B cell (primary cell): ENCODE measurements at regions not wholly inside any gene's neighbourhood (a gene's known extent, or its start where the extent isn't known, plus 50 kb on each side); places are given as distances from the start of the nearest gene placed in this dataset.

Experiments used
- ATAC-seq: fragments of 200-7000 bp; cut with Tn5 transposase; one replicate; pipeline ENCODE4 v1.10.0; 2021; ENCODE audit warnings: low read depth, mild to moderate bottlenecking, moderate number of reproducible peaks, moderate library complexity
- CTCF ChIA-PET: fragments of 350-600 bp; sonication (Branson Sonifier 250); formaldehyde crosslinking; loops from one replicate; lab custom pipeline; 2021; ENCODE audit warnings: antibody characterized with exemption, inconsistent platforms; lab: Charles Lee
- POLR2A ChIA-PET: fragments of 350-600 bp; sonication (Branson Sonifier 250); formaldehyde crosslinking; loops from one replicate; lab custom pipeline; 2021; ENCODE audit warnings: antibody characterized with exemption; lab: Charles Lee
- DNase-seq: peaks from one replicate; pipeline ENCODE4 v3.0.0; 2013
- H2AFZ ChIP-seq: 2 replicates; pipeline ENCODE4 v1.6.1; 2012; ENCODE audit warnings: mild to moderate bottlenecking, low read depth, low read length; ENCODE audit not compliant: insufficient read depth, poor library complexity, severe bottlenecking
- H3K27ac ChIP-seq, 2 donors: 1 replicate in 1 of 2; 2 replicates in 1 of 2; pipeline ENCODE4 v1.5.1; 2012 to 2013; ENCODE audit warnings: low read length in 2 of 2, mild to moderate bottlenecking in 2 of 2, moderate library complexity in 1 of 2
- H3K27me3 ChIP-seq, 4 experiments: fragments of 200-600 bp in 1 of 4; sonication (generic) in 1 of 4; replicated peaks in 1 of 4; 1 replicate in 2 of 4; 2 replicates in 2 of 4; pipeline versions ENCODE4 v1.6.1 to v1.7.0; 2013 to 2016; ENCODE audit warnings: low read length in 3 of 4, mild to moderate bottlenecking in 2 of 4, mixed read lengths in 1 of 4, moderate library complexity in 1 of 4; ENCODE audit not compliant: insufficient read depth in 4 of 4, control insufficient read depth in 3 of 4; ENCODE audit errors: control extremely low read depth in 1 of 4
- H3K36me3 ChIP-seq, 2 experiments: replicated peaks in 1 of 2; 1 replicate in 1 of 2; 2 replicates in 1 of 2; pipeline versions ENCODE4 v1.6.1 to v1.7.1; 2013; ENCODE audit warnings: low read length in 1 of 2; ENCODE audit not compliant: insufficient read depth in 2 of 2, control insufficient read depth in 1 of 2; ENCODE audit errors: control extremely low read depth in 1 of 2, extremely low read depth in 1 of 2
- H3K4me1 ChIP-seq, 2 donors: fragments of 200-600 bp in 1 of 2; sonication (generic) in 1 of 2; 1 replicate in 1 of 2; 2 replicates in 1 of 2; pipeline versions ENCODE4 v1.5.1 to v1.6.1; 2013 to 2017; ENCODE audit warnings: low read length in 2 of 2; ENCODE audit not compliant: control insufficient read depth in 2 of 2, insufficient read depth in 2 of 2
- H3K4me2 ChIP-seq: replicated peaks from 2 replicates; pipeline ENCODE3; 2012; ENCODE audit warnings: mild to moderate bottlenecking, low read depth, low read length; ENCODE audit not compliant: poor library complexity, severe bottlenecking
- H3K4me3 ChIP-seq, 5 experiments: fragments of 200-600 bp in 1 of 5; sonication (generic) in 1 of 5; 1 replicate in 3 of 5; 2 replicates in 2 of 5; pipeline versions ENCODE4 v1.5.1 to v1.7.0; 2011 to 2016; ENCODE audit warnings: low read length in 4 of 5, mild to moderate bottlenecking in 4 of 5, low read depth in 2 of 5, control low read depth in 1 of 5, moderate library complexity in 1 of 5; ENCODE audit not compliant: insufficient read depth in 1 of 5; ENCODE audit errors: control extremely low read depth in 1 of 5, extremely low read depth in 1 of 5
- H3K79me2 ChIP-seq: fragments of 200-600 bp; sonication (generic); one replicate; pipeline ENCODE4 v1.6.0; 2016; ENCODE audit warnings: low read length; ENCODE audit not compliant: control insufficient read depth, insufficient read depth
- H3K9ac ChIP-seq: fragments of 200-600 bp; sonication (generic); 2 replicates; pipeline ENCODE4 v1.6.1; 2017; ENCODE audit warnings: mild to moderate bottlenecking, low read length, moderate library complexity
- H3K9me3 ChIP-seq, 3 donors: one replicate each; pipeline versions ENCODE4 v1.6.1 to v1.7.1; 2013; ENCODE audit warnings: low read length in 2 of 3; ENCODE audit not compliant: control insufficient read depth in 2 of 3, insufficient read depth in 1 of 3; ENCODE audit errors: control extremely low read depth in 1 of 3
- H4K20me1 ChIP-seq: 2 replicates; pipeline ENCODE4 v1.6.0; 2012; ENCODE audit warnings: mild to moderate bottlenecking, low read length; ENCODE audit not compliant: insufficient read depth, control insufficient read depth, poor library complexity, severe bottlenecking
- H3K27ac Mint-ChIP-seq: one replicate; pipeline ENCODE4 v1.8.0; 2021; ENCODE audit warnings: mixed read lengths
- H3K27me3 Mint-ChIP-seq: one replicate; pipeline ENCODE4 v1.8.0; 2021; ENCODE audit warnings: mixed read lengths
- H3K4me1 Mint-ChIP-seq: one replicate; pipeline ENCODE4 v1.8.0; 2021; ENCODE audit warnings: mixed read lengths
- H3K4me3 Mint-ChIP-seq: one replicate; pipeline ENCODE4 v1.8.0; 2021; ENCODE audit warnings: mixed read lengths
- H3K9me3 Mint-ChIP-seq: one replicate; pipeline ENCODE4 v1.8.0; 2022; ENCODE audit warnings: mixed read lengths; ENCODE audit not compliant: insufficient read depth
- EZH2 ChIP-seq: IDR thresholded peaks from 2 replicates; pipeline ENCODE4 v1.6.1; 2012; ENCODE audit warnings: borderline replicate concordance, low read depth, mild to moderate bottlenecking, moderate library complexity, low read length; ENCODE audit not compliant: insufficient read depth, poor library complexity, severe bottlenecking
- WGBS: methylation state at CpG from one replicate; pipeline ENCODE4 v1.1.5; 2013; ENCODE audit warnings: missing lambda C conversion rate; ENCODE audit not compliant: insufficient coverage; 5-methylcytosine and 5-hydroxymethylcytosine counted together
- intact Hi-C: fragments of 100-400 bp; cut with micrococcal nuclease; formaldehyde crosslinking; loops from one replicate; pipeline ENCODE4 v1.10.0; 2022
- TF ChIP-seq, protein P1 (sequence below): fragments of 200-600 bp; IDR thresholded peaks from one replicate; pipeline ENCODE4 v1.8.0; 2022; ENCODE audit warnings: antibody characterized with exemption, mild to moderate bottlenecking

- no peak overlapping the region for H3K4me3 Mint-ChIP-seq
- no peak for TF ChIP-seq EZH2
- TF ChIP-seq, protein P1, sequence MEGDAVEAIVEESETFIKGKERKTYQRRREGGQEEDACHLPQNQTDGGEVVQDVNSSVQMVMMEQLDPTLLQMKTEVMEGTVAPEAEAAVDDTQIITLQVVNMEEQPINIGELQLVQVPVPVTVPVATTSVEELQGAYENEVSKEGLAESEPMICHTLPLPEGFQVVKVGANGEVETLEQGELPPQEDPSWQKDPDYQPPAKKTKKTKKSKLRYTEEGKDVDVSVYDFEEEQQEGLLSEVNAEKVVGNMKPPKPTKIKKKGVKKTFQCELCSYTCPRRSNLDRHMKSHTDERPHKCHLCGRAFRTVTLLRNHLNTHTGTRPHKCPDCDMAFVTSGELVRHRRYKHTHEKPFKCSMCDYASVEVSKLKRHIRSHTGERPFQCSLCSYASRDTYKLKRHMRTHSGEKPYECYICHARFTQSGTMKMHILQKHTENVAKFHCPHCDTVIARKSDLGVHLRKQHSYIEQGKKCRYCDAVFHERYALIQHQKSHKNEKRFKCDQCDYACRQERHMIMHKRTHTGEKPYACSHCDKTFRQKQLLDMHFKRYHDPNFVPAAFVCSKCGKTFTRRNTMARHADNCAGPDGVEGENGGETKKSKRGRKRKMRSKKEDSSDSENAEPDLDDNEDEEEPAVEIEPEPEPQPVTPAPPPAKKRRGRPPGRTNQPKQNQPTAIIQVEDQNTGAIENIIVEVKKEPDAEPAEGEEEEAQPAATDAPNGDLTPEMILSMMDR, result no peak
Observed at GRCh38 chr5:117645400-117645799, 1070.8 kb upstream of the SEMA6A start.

DNA sequence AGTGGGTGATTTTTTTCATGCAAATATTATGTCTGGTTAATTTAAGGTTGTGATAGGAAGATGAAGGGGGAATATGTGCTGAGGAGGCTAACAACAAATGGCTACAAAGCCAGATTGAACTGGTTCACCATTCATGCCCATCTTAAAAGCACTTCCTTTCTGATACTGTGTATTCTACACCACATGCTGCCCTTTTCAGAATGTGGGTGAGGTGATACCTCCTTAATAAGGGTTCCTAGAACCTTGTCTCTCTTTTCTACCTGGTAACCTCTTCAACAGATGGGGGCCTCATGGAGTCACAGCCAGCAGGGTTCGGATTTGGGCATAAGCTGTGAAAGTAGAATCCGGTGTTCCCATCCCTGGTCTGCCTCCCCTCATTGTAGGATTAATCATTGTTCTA is 1064.0 kb upstream of the SEMA6A start:
- Mint-ChIP-seq H3K27me3 (no peaks in the 10 kb centered on the region), H3K9me3 (no peaks in the 10 kb centered on the region), H3K4me3 (no peak overlapping the region), H3K27ac (no peak overlapping the region), H3K4me1 (no peaks in the 10 kb centered on the region)
- no peak overlapping the region for H3K4me3 ChIP-seq
- no peak overlapping the region for H3K4me2 ChIP-seq
- H3K79me2 ChIP-seq, result no peaks in the 10 kb centered on the region
- intact Hi-C loops, result no loop called here
- ChIA-PET CTCF (no interaction called here), POLR2A (no interaction called here)
- H3K9ac ChIP-seq, result no peak overlapping the region
- H3K4me1 ChIP-seq, result no peaks in the 10 kb centered on the region
- H4K20me1 ChIP-seq, result no peaks in the 10 kb centered on the region
- no peaks in the 10 kb centered on the region for H3K27me3 ChIP-seq
- no CpG with 5 or more reads among the region's 2 CpGs for WGBS
- no peak for TF ChIP-seq EZH2
- TF ChIP-seq, protein P1, result no peak
- no peaks in the 10 kb centered on the region for H3K9me3 ChIP-seq
- DNase-seq (no peak), ATAC-seq (no peak)
- no peaks in the 10 kb centered on the region for H3K36me3 ChIP-seq
- no peak overlapping the region for H3K27ac ChIP-seq
- no peak overlapping the region for H2AFZ ChIP-seq

More at GRCh38 chr5:117645400-117645799, 1070.8 kb upstream of the SEMA6A start:
- no peaks in the 10 kb centered on the region for H4K20me1 ChIP-seq
- H3K9ac ChIP-seq, result no peak overlapping the region
- Mint-ChIP-seq H3K27ac (no peak overlapping the region), H3K9me3 (no peaks in the 10 kb centered on the region), H3K4me1 (no peaks in the 10 kb centered on the region), H3K27me3 (no peaks in the 10 kb centered on the region)
- no peaks in the 10 kb centered on the region for H3K9me3 ChIP-seq
- no peaks in the 10 kb centered on the region for H3K4me1 ChIP-seq
- no peaks in the 10 kb centered on the region for H3K36me3 ChIP-seq
- no peak overlapping the region for H3K4me3 ChIP-seq
- H3K4me2 ChIP-seq, result no peak overlapping the region
- ATAC-seq, result no peak
- ChIA-PET POLR2A (no interaction called here), CTCF (no interaction called here)
- no peak overlapping the region for H2AFZ ChIP-seq
- no peak overlapping the region for H3K27ac ChIP-seq
- intact Hi-C loops, result no loop called here
- no peaks in the 10 kb centered on the region for H3K79me2 ChIP-seq
- H3K27me3 ChIP-seq, result no peaks in the 10 kb centered on the region
- no peak for DNase-seq
